Lower leg skin (tissue), 3 donors: ENCODE measurements at regions not wholly inside any gene's neighbourhood (a gene's known extent, or its start where the extent isn't known, plus 50 kb on each side); places are given as distances from the start of the nearest gene placed in this dataset.

Source experiments
- POLR2A ChIP-seq, 2 donors: fragments of 450-650 bp; IDR thresholded peaks; one replicate each; pipeline ENCODE4 v1.6.1; 2016 to 2017; ENCODE audit warnings: antibody characterized with exemption in 2 of 2, mild to moderate bottlenecking in 1 of 2, moderate library complexity in 1 of 2
- TF ChIP-seq, protein P1 (sequence below), 3 donors: fragments of 450-650 bp; IDR thresholded peaks; one replicate each; pipeline ENCODE4 v1.5.1; 2016; ENCODE audit warnings: antibody characterized with exemption in 3 of 3, mild to moderate bottlenecking in 3 of 3, moderate library complexity in 2 of 3

- no peak for TF ChIP-seq POLR2A (IDR thresholded peaks at IDR 0.05)
- TF ChIP-seq, protein P1, sequence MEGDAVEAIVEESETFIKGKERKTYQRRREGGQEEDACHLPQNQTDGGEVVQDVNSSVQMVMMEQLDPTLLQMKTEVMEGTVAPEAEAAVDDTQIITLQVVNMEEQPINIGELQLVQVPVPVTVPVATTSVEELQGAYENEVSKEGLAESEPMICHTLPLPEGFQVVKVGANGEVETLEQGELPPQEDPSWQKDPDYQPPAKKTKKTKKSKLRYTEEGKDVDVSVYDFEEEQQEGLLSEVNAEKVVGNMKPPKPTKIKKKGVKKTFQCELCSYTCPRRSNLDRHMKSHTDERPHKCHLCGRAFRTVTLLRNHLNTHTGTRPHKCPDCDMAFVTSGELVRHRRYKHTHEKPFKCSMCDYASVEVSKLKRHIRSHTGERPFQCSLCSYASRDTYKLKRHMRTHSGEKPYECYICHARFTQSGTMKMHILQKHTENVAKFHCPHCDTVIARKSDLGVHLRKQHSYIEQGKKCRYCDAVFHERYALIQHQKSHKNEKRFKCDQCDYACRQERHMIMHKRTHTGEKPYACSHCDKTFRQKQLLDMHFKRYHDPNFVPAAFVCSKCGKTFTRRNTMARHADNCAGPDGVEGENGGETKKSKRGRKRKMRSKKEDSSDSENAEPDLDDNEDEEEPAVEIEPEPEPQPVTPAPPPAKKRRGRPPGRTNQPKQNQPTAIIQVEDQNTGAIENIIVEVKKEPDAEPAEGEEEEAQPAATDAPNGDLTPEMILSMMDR (IDR thresholded peaks at IDR 0.05): no peak
These were observed 145.9 kb upstream of the HTR1E start for GRCh38 chr6:86791476-86791875.
